Peyer's patch (tissue), 4 donors: ENCODE measurements at regions not wholly inside any gene's neighbourhood (a gene's known extent, or its start where the extent isn't known, plus 50 kb on each side); places are given as distances from the start of the nearest gene placed in this dataset.

Experiments used
- CTCF ChIP-seq, 6 experiments: fragments of 450-650 bp in 4 of 6; fragments of 200-600 bp in 2 of 6; sonication (generic) in 1 of 6; IDR thresholded peaks; one replicate each; pipeline ENCODE4 v1.5.1; 2017 to 2019; ENCODE audit warnings: antibody characterized with exemption in 6 of 6, mild to moderate bottlenecking in 3 of 6, moderate library complexity in 1 of 6
- POLR2A ChIP-seq, 2 donors: fragments of 450-650 bp; IDR thresholded peaks; one replicate each; pipeline ENCODE4 v1.5.1; 2017; ENCODE audit warnings: antibody characterized with exemption in 2 of 2, mild to moderate bottlenecking in 2 of 2, moderate library complexity in 2 of 2

- no peak for TF ChIP-seq CTCF (IDR thresholded peaks at IDR 0.05)
- TF ChIP-seq POLR2A (IDR thresholded peaks at IDR 0.05) = no peak
Observed at GRCh38 chr9:103319979-103320378, 324.8 kb downstream of the CYLC2 start.
